HEK293 (cell line): ENCODE measurements at regions not wholly inside any gene's neighbourhood (a gene's known extent, or its start where the extent isn't known, plus 50 kb on each side); places are given as distances from the start of the nearest gene placed in this dataset.

Source experiments
- ATF2 ChIP-seq: fragments of 450-650 bp; formaldehyde crosslinking; IDR thresholded peaks from 2 replicates; pipeline ENCODE4 v1.5.1; 2016; ENCODE audit warnings: missing biosample characterization, missing genetic modification characterization, low read depth
- CTCF ChIP-seq: fragments of 450-650 bp; formaldehyde crosslinking; IDR thresholded peaks from 2 replicates; pipeline ENCODE4 v1.5.1; 2016; ENCODE audit warnings: missing biosample characterization, missing genetic modification characterization
- OSR2 ChIP-seq: fragments of 450-650 bp; formaldehyde crosslinking; IDR thresholded peaks from 2 replicates; pipeline ENCODE4 v1.5.1; 2016; ENCODE audit warnings: missing biosample characterization, missing genetic modification characterization
- PRDM1 ChIP-seq: fragments of 450-650 bp; formaldehyde crosslinking; IDR thresholded peaks from 2 replicates; pipeline ENCODE4; 2016; ENCODE audit warnings: missing biosample characterization, missing genetic modification characterization
- TCF7L2 ChIP-seq: IDR thresholded peaks from 2 replicates; pipeline ENCODE4 v1.6.1; 2011; ENCODE audit warnings: low read depth, mild to moderate bottlenecking, inconsistent platforms, low read length, moderate library complexity, borderline replicate concordance
- ZBTB20 ChIP-seq: fragments of 450-650 bp; formaldehyde crosslinking; IDR thresholded peaks from 2 replicates; pipeline ENCODE4 v1.5.1; 2016; ENCODE audit warnings: missing biosample characterization, missing genetic modification characterization
- ZBTB21 ChIP-seq: fragments of 450-650 bp; formaldehyde crosslinking; IDR thresholded peaks from 2 replicates; pipeline ENCODE4 v1.5.1; 2017; ENCODE audit warnings: missing biosample characterization, missing genetic modification characterization
- ZBTB7A ChIP-seq: fragments of 450-650 bp; formaldehyde crosslinking; IDR thresholded peaks from 2 replicates; pipeline ENCODE4 v1.5.1; 2016; ENCODE audit warnings: low read depth, missing biosample characterization, missing genetic modification characterization
- ZNF10 ChIP-seq: fragments of 450-650 bp; formaldehyde crosslinking; IDR thresholded peaks from 2 replicates; pipeline ENCODE4 v1.5.1; 2017; ENCODE audit warnings: missing biosample characterization, missing genetic modification characterization
- ZNF140 ChIP-seq: fragments of 450-650 bp; formaldehyde crosslinking; IDR thresholded peaks from 2 replicates; pipeline ENCODE4 v1.5.1; 2016; ENCODE audit warnings: missing biosample characterization, missing genetic modification characterization
- ZNF24 ChIP-seq: fragments of 450-650 bp; formaldehyde crosslinking; IDR thresholded peaks from 2 replicates; pipeline ENCODE4 v1.5.1; 2016; ENCODE audit warnings: missing biosample characterization, missing genetic modification characterization
- ZNF837 ChIP-seq: fragments of 450-650 bp; formaldehyde crosslinking; IDR thresholded peaks from 2 replicates; pipeline ENCODE4 v1.5.1; 2016; ENCODE audit warnings: missing biosample characterization, missing genetic modification characterization

- TF ChIP-seq CTCF = no peak
- no peak for TF ChIP-seq ZNF10 (tag by site-specific recombination)
- no peak for TF ChIP-seq ZNF24 (tag by site-specific recombination)
- no peak for TF ChIP-seq ZNF140 (tag by site-specific recombination)
- TF ChIP-seq ZBTB20 (tag by site-specific recombination) = no peak
- TF ChIP-seq ZBTB7A (tag by site-specific recombination) = no peak
- TF ChIP-seq ZBTB21 = no peak
- TF ChIP-seq OSR2 (tag by site-specific recombination) = no peak
- TF ChIP-seq ATF2 = no peak
- no peak for TF ChIP-seq TCF7L2
- no peak for TF ChIP-seq ZNF837 (tag by site-specific recombination)
- no peak for TF ChIP-seq PRDM1 (tag by site-specific recombination)
Measured at GRCh38 chr2:223247136-223247535, 195.1 kb downstream of the KCNE4 start.
